DMS53 (cell line): ENCODE measurements at regions not wholly inside any gene's neighbourhood (a gene's known extent, or its start where the extent isn't known, plus 50 kb on each side); places are given as distances from the start of the nearest gene placed in this dataset.

Experiments
- DNase-seq: peaks from one replicate; lab custom pipeline; 2025; lab: John Stamatoyannopoulos, UW

- DNase-seq: peak; percentile 80
Measured at GRCh38 chr12:3336606-3337311, 154.2 kb upstream of the PRMT8 start.

GRCh38 chr12:3337944-3338343 lies 153.1 kb upstream of the PRMT8 start:
- DNase-seq: no peak

GRCh38 chr12:3339221-3339620 lies 151.8 kb upstream of the PRMT8 start:
- DNase-seq: no peak

DNA sequence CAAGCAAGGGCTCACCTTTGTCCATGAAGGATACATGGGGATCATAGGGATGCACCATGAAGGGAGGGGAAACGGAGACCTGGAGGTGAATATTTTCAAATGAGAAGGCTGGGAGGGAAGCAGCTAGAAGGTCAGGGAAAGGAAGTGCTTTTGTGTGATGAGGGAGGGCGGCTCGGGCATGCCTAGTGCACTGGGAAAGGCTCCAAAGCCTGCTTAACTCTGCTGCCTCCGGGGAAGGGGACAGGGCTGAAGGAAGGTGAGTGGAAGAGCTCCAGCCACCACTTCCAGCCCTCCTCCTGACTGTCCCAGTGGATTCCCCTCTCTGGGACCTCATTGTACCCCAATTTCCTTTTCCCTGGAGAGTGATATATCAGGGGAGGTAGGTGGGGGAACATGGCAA lies 149.4 kb upstream of the PRMT8 start:
- no peak for DNase-seq

- peak; percentile 88 for DNase-seq
Measured at GRCh38 chr12:3342051-3342450, 149.0 kb upstream of the PRMT8 start.

DNA sequence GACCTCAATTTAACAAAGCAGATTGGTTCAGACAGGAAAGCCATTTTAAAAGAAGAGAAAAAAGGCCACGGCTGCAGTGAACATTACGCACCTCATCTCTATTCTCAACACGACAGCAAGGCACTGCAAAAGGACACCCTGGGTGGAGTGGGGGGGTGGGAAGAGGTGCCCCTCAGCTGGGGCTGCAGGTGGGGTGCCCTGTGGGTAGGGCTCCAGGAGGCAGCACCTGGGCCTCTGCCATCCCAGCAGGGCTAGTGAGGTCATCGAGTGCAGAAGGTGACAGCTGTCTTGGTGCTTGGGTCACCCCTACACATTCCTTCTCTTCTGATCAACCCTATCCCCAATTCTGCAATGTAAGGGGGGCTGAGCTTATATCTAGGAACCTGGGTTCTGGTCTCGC lies 142.9 kb upstream of the PRMT8 start:
- DNase-seq: no peak

DNA sequence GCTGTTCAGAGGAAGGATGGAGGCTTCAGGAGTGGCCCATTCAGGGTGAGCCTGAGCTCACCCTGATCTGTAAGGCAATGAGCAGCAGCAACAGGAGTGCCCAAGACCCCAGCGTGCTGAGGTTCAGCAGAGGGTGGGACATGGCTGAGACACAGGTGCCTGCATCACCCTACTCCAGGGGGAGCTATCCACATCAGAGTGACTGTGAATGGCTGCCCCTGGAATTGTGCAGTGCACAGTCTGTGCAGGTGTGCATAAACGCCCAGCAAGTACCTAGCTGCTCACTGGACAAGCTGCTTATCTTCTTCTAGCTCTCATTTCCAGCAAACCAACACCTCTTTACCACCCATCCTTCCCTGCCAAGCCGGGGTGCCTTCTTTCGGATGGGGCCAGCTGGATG lies 140.6 kb upstream of the PRMT8 start:
- peak; percentile 92 for DNase-seq

DNA sequence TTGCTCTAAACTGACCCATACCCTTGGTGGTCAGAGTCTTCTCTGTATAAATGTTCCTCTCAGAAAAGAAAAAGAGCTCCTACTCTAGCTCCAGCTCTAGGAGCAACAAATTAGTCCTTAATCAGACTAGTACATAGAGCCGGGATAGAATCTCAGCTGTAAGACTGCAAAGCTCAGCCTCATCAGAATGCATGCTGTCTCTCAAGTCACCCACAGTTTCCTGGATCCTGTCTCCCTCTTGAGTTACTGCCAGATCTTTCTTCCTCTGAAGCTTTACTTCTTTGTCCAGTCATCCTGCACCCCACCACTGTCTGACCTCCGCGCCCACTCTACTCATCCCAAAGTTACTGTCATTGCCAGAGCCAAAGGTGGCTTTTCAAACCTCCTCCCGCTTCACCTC lies 139.3 kb upstream of the PRMT8 start:
- DNase-seq: no peak

DNA sequence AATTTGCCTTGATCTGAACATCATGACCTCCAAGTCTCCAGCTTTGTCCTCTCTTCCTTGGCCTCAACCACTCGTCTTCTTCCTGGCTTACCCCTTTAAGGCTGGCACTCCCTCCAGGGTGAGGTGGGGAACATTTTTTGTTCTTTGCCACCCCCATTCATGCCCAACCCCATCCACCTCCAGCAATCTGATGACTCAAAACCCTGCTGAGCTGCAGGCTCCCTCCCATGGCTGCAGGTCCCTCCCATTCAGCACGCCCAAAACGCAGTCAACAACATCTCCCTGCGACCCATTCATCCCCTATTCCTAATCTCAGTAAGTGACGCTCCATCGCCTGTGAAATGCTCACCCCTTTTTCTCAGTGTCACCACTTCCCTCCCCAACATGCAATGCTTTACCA lies 138.8 kb upstream of the PRMT8 start:
- no peak for DNase-seq

GRCh38 chr12:3353621-3354020 lies 137.4 kb upstream of the PRMT8 start:
- no peak for DNase-seq

DNA sequence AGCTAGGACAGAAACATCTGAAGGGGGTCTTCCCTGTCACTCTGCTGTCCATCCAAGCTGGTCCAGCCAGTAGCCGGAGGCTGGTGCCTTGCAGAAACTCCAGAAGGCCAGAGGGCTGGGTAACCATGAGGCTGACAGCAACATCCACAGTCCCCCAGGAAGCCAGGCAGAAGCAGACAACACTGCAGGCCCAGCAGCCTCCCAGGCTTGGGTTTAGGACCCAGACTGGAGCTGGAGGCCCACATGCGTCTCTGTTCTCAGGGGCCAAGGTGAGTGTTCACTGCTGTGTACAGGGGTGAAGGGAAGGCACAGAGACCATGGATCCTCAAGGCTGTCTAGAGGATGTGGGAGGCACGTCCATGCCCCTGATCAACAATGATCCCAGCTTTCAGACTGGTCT lies 136.4 kb upstream of the PRMT8 start:
- no peak for DNase-seq

- DNase-seq: no peak
Measured at GRCh38 chr12:3355378-3355900, 135.6 kb upstream of the PRMT8 start.

GRCh38 chr12:3357950-3358525 lies 133.0 kb upstream of the PRMT8 start:
- DNase-seq: no peak

GRCh38 chr12:3359478-3359877 lies 131.5 kb upstream of the PRMT8 start:
- no peak for DNase-seq

- DNase-seq: no peak
Measured at GRCh38 chr12:3361146-3361545, 129.9 kb upstream of the PRMT8 start.

DNA sequence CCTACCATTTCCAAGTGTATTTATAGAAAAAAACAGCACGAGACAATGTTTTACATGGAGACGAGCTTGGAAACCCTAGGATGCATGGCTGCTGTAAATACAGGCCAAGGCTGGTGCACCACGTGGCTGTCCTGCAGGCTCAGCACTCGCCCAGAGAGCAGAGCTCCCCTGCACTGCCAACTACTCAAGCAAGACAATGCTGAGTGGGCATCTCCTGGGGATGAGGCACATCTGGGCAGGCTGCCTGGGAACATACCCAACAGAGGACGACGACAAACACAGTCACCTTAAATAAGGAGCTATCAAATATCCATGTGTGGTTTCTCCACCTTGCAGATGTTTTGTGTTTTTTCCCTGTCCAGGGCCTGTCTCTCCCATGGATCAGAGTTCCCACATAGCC lies 128.3 kb upstream of the PRMT8 start:
- DNase-seq: peak; percentile 97

- DNase-seq: no peak
Measured at GRCh38 chr12:3363608-3364007, 127.4 kb upstream of the PRMT8 start.

DNA sequence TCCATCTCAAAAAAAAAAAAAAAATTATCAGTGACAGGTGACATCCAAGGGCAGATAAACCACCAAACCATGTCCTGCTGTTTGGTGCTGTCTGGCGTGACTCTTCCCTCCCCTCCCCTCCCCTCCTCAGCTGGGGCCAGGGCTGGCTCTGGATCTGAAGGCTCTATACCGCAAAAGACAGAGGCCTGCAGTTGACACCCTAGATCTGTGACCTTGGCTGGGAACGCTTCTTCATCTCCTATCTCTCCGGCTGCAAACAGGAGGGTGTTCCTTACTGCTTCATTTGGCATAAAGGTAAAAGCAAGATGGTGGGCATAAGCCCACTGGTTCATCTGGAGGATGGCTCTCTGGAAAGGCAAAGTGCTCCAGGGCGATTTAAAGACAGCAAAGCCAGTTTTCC lies 126.8 kb upstream of the PRMT8 start:
- peak; percentile 85 for DNase-seq

DNA sequence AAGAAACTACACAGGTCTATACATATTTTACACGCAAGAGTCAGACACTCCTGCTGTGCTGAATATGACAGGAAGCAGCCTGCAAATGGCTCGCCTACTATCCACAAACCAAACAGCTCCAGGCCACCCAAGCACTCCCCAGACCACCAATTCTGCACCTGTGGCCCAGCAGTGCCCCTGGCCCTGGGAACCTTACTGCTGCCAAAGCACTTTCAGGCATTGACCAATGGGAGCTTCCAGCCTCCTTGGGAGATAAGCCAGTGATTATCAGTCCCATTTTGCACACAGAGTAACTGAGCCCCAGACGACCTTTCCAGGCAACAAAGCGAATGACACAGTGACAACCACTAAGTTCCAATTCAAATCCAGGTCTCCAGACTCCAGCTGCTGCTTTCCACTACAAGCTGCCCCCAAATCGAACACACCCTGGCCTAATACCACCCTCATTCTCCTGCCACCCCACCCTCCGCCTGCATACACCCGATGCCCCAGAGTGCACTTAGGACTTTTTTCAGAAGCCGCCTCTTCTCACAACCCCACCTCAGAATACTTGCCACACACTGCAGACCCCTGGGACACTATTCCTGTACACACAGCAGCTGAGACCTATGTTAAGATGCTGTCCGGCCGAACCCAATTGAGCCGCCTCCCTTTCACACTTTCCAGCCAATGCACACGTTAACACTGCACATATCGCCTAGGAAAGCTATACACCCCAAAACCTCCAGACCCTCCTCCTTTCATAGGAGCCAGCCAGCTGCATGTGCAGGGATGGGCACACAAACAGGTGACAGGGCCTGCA lies 126.1 kb upstream of the PRMT8 start:
- peak; percentile 85 for DNase-seq

DNA sequence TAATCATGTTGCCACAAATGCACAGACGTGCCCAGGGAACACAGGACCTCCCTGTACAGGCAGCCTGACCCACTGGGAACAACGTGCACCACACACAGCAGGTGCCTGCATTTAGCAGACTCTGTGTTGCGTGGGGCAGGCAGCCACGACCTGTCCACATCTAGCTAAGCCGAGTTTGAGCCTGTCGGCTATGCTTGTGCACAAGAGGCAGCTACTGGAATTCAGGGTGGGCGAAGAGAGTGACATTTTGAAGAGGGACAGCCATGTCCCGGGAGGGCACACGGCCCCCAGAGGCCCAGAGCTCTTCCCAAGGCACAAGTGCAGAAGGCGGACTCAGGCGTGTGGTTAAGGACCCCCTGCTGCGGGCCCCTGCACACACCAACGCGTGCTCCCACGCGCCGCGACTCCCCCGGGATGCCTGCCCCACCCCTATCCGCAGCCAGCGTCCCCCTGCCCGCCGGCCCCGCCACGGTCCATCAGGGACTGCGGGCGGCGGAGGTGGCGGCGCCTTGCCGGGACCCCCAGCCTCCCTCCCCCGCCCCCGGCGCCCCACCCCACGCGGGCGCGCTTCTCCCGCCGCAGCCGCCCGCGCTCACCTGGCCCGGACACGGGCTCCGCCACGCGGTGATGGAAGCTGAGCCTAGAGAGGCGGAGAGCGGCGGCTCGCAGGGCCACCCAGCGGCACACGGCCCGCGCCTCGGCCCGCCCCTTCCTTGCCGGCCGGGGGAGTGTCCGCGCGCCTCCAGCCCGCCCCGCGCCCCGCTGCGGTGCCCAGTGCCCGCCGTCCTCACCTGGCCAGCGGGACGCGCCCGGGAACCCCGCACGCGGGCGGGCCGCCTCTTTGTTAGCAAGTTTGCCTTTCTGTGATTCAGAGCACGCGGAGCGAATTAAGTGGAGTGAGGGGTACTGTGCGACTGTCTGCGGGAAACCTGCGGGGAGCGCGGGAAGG lies 125.3 kb upstream of the PRMT8 start:
- DNase-seq: peak; percentile 100

DNA sequence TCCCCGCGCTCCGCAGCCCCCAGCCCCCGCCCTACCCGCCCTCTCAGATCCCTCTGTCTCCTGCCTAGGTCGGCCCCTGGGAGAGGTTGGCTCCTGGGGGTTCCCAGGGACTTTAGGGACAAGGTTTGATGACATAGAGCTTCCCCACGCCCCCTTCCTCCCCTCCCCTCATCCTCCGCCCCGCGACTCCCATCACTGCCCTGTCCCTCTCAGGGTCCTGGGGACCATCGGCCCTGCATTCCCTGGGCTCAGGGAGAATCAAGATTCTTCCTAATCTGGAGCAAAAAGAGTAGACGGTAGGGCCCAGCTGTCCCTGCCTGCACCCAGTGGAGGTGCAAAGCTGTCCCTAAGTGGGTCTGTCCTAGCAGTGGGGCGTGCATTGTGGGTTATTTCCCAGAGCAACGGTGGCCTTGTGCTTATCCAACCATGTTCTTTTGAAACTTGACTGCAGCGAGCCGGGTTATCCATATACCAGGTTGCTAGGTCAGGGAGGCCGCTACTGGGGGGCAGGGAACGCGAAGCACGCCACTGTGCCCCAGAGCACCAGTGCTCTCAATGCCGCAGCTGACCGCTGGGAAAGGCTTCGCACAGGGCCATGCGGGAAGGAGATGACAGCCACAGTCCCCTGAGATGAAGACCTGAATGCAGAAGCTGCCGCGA lies 124.4 kb upstream of the PRMT8 start:
- DNase-seq: peak; percentile 96
